GM23338 (cell line): ENCODE measurements at regions not wholly inside any gene's neighbourhood (a gene's known extent, or its start where the extent isn't known, plus 50 kb on each side); places are given as distances from the start of the nearest gene placed in this dataset.

Experiments used
- ATAC-seq: fragments of 200-7000 bp; cut with Tn5 transposase; 3 replicates; pipeline ENCODE4 v1.9.1; 2020
- DNase-seq: peaks from one replicate; pipeline ENCODE4 v3.0.0-alpha.2; 2015; ENCODE audit warnings: low spot score
- H2AFZ ChIP-seq: fragments of 200-600 bp; sonication (generic); 2 replicates; pipeline ENCODE4 v1.8.0; 2016; ENCODE audit warnings: antibody characterized with exemption, mild to moderate bottlenecking, moderate library complexity
- H3F3A ChIP-seq: fragments of 200-600 bp; sonication (generic); replicated peaks from 2 replicates; pipeline ENCODE4 v1.8.0; 2017; ENCODE audit warnings: antibody characterized with exemption, mixed run types, low read depth
- H3K27ac ChIP-seq: fragments of 200-600 bp; sonication (generic); 2 replicates; pipeline ENCODE4 v1.6.1; 2016; ENCODE audit warnings: low read depth
- H3K27me3 ChIP-seq: fragments of 200-600 bp; sonication (generic); 2 replicates; pipeline ENCODE4 v1.8.0; 2016; ENCODE audit warnings: mild to moderate bottlenecking, mixed run types, moderate library complexity; ENCODE audit not compliant: insufficient read depth
- H3K36me3 ChIP-seq: fragments of 200-600 bp; sonication (generic); 2 replicates; pipeline ENCODE4 v1.8.0; 2016; ENCODE audit warnings: mild to moderate bottlenecking; ENCODE audit not compliant: insufficient read depth
- H3K4me1 ChIP-seq: fragments of 200-600 bp; sonication (generic); 2 replicates; pipeline ENCODE4 v1.8.0; 2016; ENCODE audit warnings: mild to moderate bottlenecking, moderate library complexity; ENCODE audit not compliant: insufficient read depth
- H3K4me2 ChIP-seq: fragments of 200-600 bp; sonication (generic); 2 replicates; pipeline ENCODE4 v1.7.1; 2017; ENCODE audit warnings: mixed run types
- H3K4me3 ChIP-seq: fragments of 200-600 bp; sonication (generic); 2 replicates; pipeline ENCODE4 v1.6.1; 2016; ENCODE audit warnings: mixed run types
- H3K79me2 ChIP-seq: fragments of 200-600 bp; sonication (generic); replicated peaks from 2 replicates; pipeline ENCODE4 v1.8.0; 2017; ENCODE audit warnings: mild to moderate bottlenecking; ENCODE audit not compliant: insufficient read depth
- H3K9me2 ChIP-seq: fragments of 200-600 bp; sonication (generic); 2 replicates; pipeline ENCODE4 v1.8.0; 2017; ENCODE audit not compliant: insufficient read depth
- H4K20me1 ChIP-seq: fragments of 200-600 bp; sonication (generic); replicated peaks from 2 replicates; pipeline ENCODE4 v1.8.0; 2017; ENCODE audit warnings: mild to moderate bottlenecking; ENCODE audit not compliant: insufficient read depth
- H3K27ac Mint-ChIP-seq: 2 replicates; pipeline ENCODE4 v1.8.0; 2020; ENCODE audit warnings: inconsistent platforms, mild to moderate bottlenecking, moderate library complexity, mixed read lengths
- H3K27me3 Mint-ChIP-seq: 3 replicates; pipeline ENCODE4 v1.8.0; 2022; ENCODE audit warnings: low read depth, mild to moderate bottlenecking, moderate library complexity, mixed read lengths, inconsistent platforms; ENCODE audit not compliant: insufficient read depth, poor library complexity
- H3K36me3 Mint-ChIP-seq: 3 replicates; pipeline ENCODE4 v1.8.0; 2021; ENCODE audit warnings: low read depth, mild to moderate bottlenecking, inconsistent platforms, moderate library complexity, mixed read lengths
- H3K4me1 Mint-ChIP-seq: 3 replicates; pipeline ENCODE4 v1.8.0; 2020; ENCODE audit warnings: mild to moderate bottlenecking, inconsistent platforms, mixed read lengths
- H3K4me3 Mint-ChIP-seq: 3 replicates; pipeline ENCODE4 v1.8.0; 2021; ENCODE audit warnings: moderate library complexity, mild to moderate bottlenecking, inconsistent platforms, mixed read lengths
- H3K9me3 Mint-ChIP-seq: 3 replicates; pipeline ENCODE4 v1.8.0; 2020; ENCODE audit warnings: moderate library complexity, mild to moderate bottlenecking, inconsistent platforms, mixed read lengths
- CTCF ChIP-seq, 2 experiments: fragments of 200-600 bp in 1 of 2; sonication (generic) in 1 of 2; conservative IDR thresholded peaks; 2 replicates each; pipeline versions ENCODE4 v1.5.1 to v1.6.1; 2016 to 2017; ENCODE audit warnings: antibody characterized with exemption in 2 of 2, low read depth in 2 of 2, mild to moderate bottlenecking in 2 of 2, moderate library complexity in 1 of 2
- EZH2 ChIP-seq: fragments of 200-600 bp; sonication (generic); IDR thresholded peaks from one replicate; pipeline ENCODE4 v1.8.0; 2017; ENCODE audit warnings: antibody characterized with exemption, mild to moderate bottlenecking, low read depth; ENCODE audit not compliant: unreplicated experiment
- EZH2phosphoT487 ChIP-seq: fragments of 200-600 bp; sonication (generic); IDR thresholded peaks from one replicate; pipeline ENCODE4 v1.8.1; 2018; ENCODE audit warnings: antibody characterized with exemption; ENCODE audit not compliant: unreplicated experiment
- JUNB ChIP-seq: IDR thresholded peaks from one replicate; pipeline ENCODE4 v1.6.1; 2016; ENCODE audit warnings: antibody characterized with exemption; ENCODE audit not compliant: unreplicated experiment
- NANOG ChIP-seq: IDR thresholded peaks from 2 replicates; pipeline ENCODE4 v1.6.1; 2016; ENCODE audit warnings: antibody characterized with exemption, borderline replicate concordance
- TF ChIP-seq, protein P1 (sequence below): IDR thresholded peaks from one replicate; pipeline ENCODE4 v1.6.1; 2018; ENCODE audit warnings: antibody characterized with exemption; ENCODE audit not compliant: unreplicated experiment

DNA sequence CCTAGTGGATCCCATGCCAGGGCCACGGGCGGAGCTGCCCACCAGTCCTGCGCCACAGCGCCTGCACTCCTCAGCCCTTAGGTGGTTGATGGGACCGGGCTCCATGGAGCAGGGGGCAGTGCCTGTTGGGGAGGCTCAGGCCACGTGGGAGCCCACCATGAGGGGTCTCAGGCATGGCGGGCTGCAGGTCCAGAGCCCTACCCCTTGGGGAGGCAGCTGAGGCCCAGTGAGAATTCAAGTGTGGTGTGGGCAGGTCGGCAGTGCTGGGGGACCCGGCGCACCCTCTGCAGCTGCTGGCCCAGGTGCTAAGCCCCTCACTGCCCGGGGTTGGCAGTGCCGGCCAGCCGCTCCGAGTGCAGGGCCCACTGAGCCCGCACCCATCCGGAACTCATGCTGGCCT, 139.8 kb upstream of the LYZL2 start (continued):
- TF ChIP-seq CTCF (conservative IDR thresholded peaks at IDR 0.05; ENCODE audit: low read depth in 2 of 2) (no peak), JUNB (no peak), NANOG (no peak)
- TF ChIP-seq, protein P1, sequence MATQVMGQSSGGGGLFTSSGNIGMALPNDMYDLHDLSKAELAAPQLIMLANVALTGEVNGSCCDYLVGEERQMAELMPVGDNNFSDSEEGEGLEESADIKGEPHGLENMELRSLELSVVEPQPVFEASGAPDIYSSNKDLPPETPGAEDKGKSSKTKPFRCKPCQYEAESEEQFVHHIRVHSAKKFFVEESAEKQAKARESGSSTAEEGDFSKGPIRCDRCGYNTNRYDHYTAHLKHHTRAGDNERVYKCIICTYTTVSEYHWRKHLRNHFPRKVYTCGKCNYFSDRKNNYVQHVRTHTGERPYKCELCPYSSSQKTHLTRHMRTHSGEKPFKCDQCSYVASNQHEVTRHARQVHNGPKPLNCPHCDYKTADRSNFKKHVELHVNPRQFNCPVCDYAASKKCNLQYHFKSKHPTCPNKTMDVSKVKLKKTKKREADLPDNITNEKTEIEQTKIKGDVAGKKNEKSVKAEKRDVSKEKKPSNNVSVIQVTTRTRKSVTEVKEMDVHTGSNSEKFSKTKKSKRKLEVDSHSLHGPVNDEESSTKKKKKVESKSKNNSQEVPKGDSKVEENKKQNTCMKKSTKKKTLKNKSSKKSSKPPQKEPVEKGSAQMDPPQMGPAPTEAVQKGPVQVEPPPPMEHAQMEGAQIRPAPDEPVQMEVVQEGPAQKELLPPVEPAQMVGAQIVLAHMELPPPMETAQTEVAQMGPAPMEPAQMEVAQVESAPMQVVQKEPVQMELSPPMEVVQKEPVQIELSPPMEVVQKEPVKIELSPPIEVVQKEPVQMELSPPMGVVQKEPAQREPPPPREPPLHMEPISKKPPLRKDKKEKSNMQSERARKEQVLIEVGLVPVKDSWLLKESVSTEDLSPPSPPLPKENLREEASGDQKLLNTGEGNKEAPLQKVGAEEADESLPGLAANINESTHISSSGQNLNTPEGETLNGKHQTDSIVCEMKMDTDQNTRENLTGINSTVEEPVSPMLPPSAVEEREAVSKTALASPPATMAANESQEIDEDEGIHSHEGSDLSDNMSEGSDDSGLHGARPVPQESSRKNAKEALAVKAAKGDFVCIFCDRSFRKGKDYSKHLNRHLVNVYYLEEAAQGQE: no peak

DNA sequence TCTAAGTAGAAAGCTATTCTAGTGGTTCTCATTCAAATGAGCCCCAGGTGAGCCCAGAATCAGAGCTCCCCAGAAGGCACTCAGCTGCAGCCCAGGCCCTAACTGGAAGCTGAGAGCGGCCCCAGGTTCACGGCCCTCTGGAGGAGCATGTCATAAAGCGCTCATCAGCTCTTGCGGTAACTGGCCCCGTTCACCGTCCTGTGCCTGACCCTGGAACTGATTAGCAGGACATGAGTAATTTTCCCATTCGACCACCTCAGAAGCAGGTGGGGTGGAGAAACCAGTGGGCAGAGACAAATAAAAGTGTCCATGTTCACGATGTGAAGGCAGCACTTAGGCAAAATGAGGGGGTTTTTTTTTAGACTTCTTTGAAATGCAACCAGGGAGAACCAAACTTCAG, 136.1 kb upstream of the LYZL2 start:
- Histone ChIP-seq H3K9me2 (no peaks in the 10 kb centered on the region), H3K4me1 (no peaks in the 10 kb centered on the region), H4K20me1 (no peaks in the 10 kb centered on the region), H3K27ac (no peak overlapping the region), H3K27me3 (no peaks in the 10 kb centered on the region), H3F3A (no peaks in the 10 kb centered on the region), H3K36me3 (peaks cover 7% of the 10 kb centered on the region), H3K4me2 (no peak overlapping the region), H3K4me3 (no peak overlapping the region), H2AFZ (no peak overlapping the region), H3K79me2 (no peaks in the 10 kb centered on the region)
- ATAC-seq (no peak), DNase-seq (no peak)
- H3K9me3 Mint-ChIP-seq: peaks cover 62% of the 10 kb centered on the region
- H3K4me3 Mint-ChIP-seq: no peak overlapping the region
- no peaks in the 10 kb centered on the region for H3K4me1 Mint-ChIP-seq
- peaks cover 7% of the 10 kb centered on the region for H3K27me3 Mint-ChIP-seq
- H3K27ac Mint-ChIP-seq: no peak overlapping the region
- peaks cover 24% of the 10 kb centered on the region for H3K36me3 Mint-ChIP-seq
- no peak for TF ChIP-seq EZH2

DNA sequence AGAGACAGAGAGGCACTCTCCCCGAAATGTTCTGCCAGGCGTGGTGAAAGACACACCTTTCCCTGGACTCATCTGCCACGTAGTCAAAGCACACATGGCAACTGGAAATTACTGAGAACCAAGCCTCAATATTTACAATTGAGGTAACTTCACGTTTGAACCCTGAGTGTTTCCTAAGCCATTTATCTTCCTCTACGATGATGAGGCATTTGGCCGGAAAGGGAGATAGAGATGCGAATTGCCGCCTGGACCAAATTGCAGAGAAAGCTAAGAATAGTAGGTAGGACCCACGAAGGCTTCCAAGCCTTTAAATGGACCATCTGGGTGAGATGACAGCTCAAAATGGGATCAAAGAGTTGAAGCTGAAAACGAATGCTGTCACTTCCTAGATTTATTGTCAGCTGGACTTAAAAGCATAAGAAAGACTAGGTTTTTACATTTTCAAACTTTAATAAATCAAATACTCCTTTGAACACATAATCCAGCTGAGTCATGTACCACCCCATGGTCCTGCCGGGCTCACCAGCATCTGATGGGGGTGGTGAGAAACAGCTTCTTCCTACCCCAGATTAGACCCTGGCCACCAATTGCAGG, 135.6 kb upstream of the LYZL2 start:
- H3K79me2 ChIP-seq: no peaks in the 10 kb centered on the region
- no peaks in the 10 kb centered on the region for H3K27me3 ChIP-seq
- no peaks in the 10 kb centered on the region for H3K9me2 ChIP-seq
- Mint-ChIP-seq H3K27me3 (peaks cover 8% of the 10 kb centered on the region), H3K4me1 (no peaks in the 10 kb centered on the region), H3K4me3 (no peak overlapping the region), H3K27ac (no peak overlapping the region), H3K36me3 (peaks cover 21% of the 10 kb centered on the region), H3K9me3 (peaks cover 59% of the 10 kb centered on the region)
- no peak overlapping the region for H3K4me2 ChIP-seq
- TF ChIP-seq NANOG (no peak), EZH2phosphoT487 (no peak)
- ATAC-seq (no peak), DNase-seq (no peak)
- no peak overlapping the region for H2AFZ ChIP-seq
- no peak overlapping the region for H3K27ac ChIP-seq
- H3K36me3 ChIP-seq: peaks cover 2% of the 10 kb centered on the region; the same call in 1 of the 2 replicates
- no peaks in the 10 kb centered on the region for H4K20me1 ChIP-seq
- no peaks in the 10 kb centered on the region for H3K4me1 ChIP-seq
- no peak overlapping the region for H3K4me3 ChIP-seq
- no peaks in the 10 kb centered on the region for H3F3A ChIP-seq
